Lower leg skin (tissue), 4 donors: ENCODE measurements at regions not wholly inside any gene's neighbourhood (a gene's known extent, or its start where the extent isn't known, plus 50 kb on each side); places are given as distances from the start of the nearest gene placed in this dataset.

Source experiments
- DNase-seq, 2 donors: peaks; one replicate each; pipeline ENCODE4 v3.0.0-alpha.2; 2019; ENCODE audit warnings: low spot score in 2 of 2
- H3K4me3 ChIP-seq: fragments of 200-600 bp; sonication (generic); 2 replicates; pipeline ENCODE4 v1.5.1; 2017; ENCODE audit warnings: mild to moderate bottlenecking, low read depth; ENCODE audit not compliant: poor library complexity, severe bottlenecking
- POLR2A ChIP-seq, 2 donors: fragments of 450-650 bp; IDR thresholded peaks; one replicate each; pipeline ENCODE4 v1.6.1; 2016 to 2017; ENCODE audit warnings: antibody characterized with exemption in 2 of 2, mild to moderate bottlenecking in 1 of 2, moderate library complexity in 1 of 2
- WGBS, 2 donors: methylation state at CpG; one replicate each; pipeline ENCODE4 v1.1.5; 2018; 5-methylcytosine and 5-hydroxymethylcytosine counted together
- intact Hi-C: fragments of 100-400 bp; cut with DNase I; formaldehyde crosslinking; loops from one replicate; pipeline ENCODE4 v1.15.0; 2023; ENCODE audit warnings: low total_unique reads
- TF ChIP-seq, protein P1 (sequence below), 3 donors: fragments of 450-650 bp; IDR thresholded peaks; one replicate each; pipeline ENCODE4 v1.5.1; 2016; ENCODE audit warnings: antibody characterized with exemption in 3 of 3, mild to moderate bottlenecking in 3 of 3, moderate library complexity in 2 of 3

DNA sequence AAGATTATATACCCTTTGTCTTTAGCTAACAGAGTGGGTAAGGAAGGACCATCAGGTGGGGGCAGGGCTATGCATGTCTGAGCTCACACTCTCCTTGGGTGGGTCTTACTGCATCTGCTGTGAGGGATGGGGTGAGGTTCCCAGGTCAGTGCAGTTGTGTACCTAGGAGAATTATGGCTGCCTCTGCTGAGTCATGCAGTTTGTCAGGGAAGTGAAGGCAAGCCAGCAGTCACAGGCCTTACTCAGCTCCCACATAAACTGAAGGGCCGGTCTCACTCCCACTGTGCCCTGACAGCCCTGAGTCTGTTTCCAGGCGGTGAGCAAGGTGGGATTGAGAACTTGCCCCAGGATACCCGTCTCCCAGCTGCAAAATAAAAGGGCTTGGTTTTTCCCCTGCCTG lies 328.6 kb downstream of the MAP2K6 start:
- no peak overlapping the region for H3K4me3 ChIP-seq
- intact Hi-C loops = no loop called here
- TF ChIP-seq POLR2A (IDR thresholded peaks at IDR 0.05) = no peak
- TF ChIP-seq, protein P1, sequence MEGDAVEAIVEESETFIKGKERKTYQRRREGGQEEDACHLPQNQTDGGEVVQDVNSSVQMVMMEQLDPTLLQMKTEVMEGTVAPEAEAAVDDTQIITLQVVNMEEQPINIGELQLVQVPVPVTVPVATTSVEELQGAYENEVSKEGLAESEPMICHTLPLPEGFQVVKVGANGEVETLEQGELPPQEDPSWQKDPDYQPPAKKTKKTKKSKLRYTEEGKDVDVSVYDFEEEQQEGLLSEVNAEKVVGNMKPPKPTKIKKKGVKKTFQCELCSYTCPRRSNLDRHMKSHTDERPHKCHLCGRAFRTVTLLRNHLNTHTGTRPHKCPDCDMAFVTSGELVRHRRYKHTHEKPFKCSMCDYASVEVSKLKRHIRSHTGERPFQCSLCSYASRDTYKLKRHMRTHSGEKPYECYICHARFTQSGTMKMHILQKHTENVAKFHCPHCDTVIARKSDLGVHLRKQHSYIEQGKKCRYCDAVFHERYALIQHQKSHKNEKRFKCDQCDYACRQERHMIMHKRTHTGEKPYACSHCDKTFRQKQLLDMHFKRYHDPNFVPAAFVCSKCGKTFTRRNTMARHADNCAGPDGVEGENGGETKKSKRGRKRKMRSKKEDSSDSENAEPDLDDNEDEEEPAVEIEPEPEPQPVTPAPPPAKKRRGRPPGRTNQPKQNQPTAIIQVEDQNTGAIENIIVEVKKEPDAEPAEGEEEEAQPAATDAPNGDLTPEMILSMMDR (IDR thresholded peaks at IDR 0.05) = no peak
- no peak for DNase-seq
- whole genome bisulfite sequencing, 2 donors = 83 to 93% methylated on average over 2 to 3 of the region's 3 CpGs

DNA sequence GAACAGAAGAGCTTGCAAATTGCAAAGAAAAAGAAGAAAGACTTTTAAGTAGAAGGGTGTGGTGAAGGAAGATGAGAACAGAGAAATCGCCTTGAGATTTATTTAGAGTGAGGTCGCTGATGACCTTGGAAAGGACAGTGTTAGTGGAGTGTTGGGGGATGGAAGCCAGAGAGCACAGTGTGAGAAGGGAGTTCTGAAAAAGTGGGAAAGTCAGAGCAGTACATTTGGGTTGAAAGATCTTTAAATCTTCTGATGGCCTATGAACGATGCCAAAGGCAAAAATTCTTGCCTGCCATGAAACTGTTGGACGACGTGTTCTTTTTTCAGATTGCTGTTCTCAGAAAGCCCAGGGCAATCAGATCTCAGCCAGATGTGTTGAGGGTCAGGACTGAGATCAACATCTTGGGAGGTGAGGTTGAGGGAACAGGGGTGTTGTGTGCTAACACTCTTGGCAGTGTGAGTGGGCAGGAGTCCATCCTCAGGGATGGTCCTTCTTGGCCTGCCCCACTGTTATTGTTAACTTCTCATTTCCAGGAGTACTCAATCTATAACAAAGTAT lies 330.1 kb downstream of the MAP2K6 start:
- WGBS, 2 donors = 64 to 66% methylated on average over 5 of the region's 5 CpGs
- no peak overlapping the region for H3K4me3 ChIP-seq
- DNase-seq = no peak
- TF ChIP-seq POLR2A (IDR thresholded peaks at IDR 0.05) = no peak
- TF ChIP-seq, protein P1 (IDR thresholded peaks at IDR 0.05) = no peak
- intact Hi-C loops = no loop called here

GRCh38 chr17:69749911-69750310 lies 325.1 kb upstream of the KCNJ16 start:
- TF ChIP-seq POLR2A (IDR thresholded peaks at IDR 0.05) = no peak
- TF ChIP-seq, protein P1 (IDR thresholded peaks at IDR 0.05) = no peak
- intact Hi-C loops = no loop called here
- no peak overlapping the region for H3K4me3 ChIP-seq
- WGBS, 2 donors = 77 to 83% methylated on average over 3 of the region's 3 CpGs
- no peak for DNase-seq

GRCh38 chr17:69757688-69758430 lies 317.2 kb upstream of the KCNJ16 start:
- no peak overlapping the region for H3K4me3 ChIP-seq
- TF ChIP-seq, protein P1 (IDR thresholded peaks at IDR 0.05) = no peak
- TF ChIP-seq POLR2A (IDR thresholded peaks at IDR 0.05) = no peak
- intact Hi-C loops = no loop called here
- DNase-seq = peak in 1 of 2 donors; percentile 33
- WGBS, 2 donors = 46 to 51% methylated on average over 7 of the region's 7 CpGs

- intact Hi-C loops = no loop called here
These were observed 314.5 kb upstream of the KCNJ16 start for GRCh38 chr17:69760562-69760961.

More at GRCh38 chr17:69760562-69760961, 314.5 kb upstream of the KCNJ16 start:
- WGBS, 2 donors = 92 to 100% methylated on average over 1 of the region's 1 CpG
- H3K4me3 ChIP-seq = no peak overlapping the region
- DNase-seq = no peak
- TF ChIP-seq, protein P1 (IDR thresholded peaks at IDR 0.05) = no peak
- TF ChIP-seq POLR2A (IDR thresholded peaks at IDR 0.05) = no peak
